H9 (cell line): ENCODE measurements at regions not wholly inside any gene's neighbourhood (a gene's known extent, or its start where the extent isn't known, plus 50 kb on each side); places are given as distances from the start of the nearest gene placed in this dataset.

Source experiments
- DNase-seq: peaks from one replicate; pipeline ENCODE4 v3.0.0-alpha.2; 2017
- H2AFZ ChIP-seq: one replicate; pipeline ENCODE4 v1.6.1; 2013; ENCODE audit warnings: mild to moderate bottlenecking, low read length, control low read depth, moderate library complexity
- H2AK5ac ChIP-seq: 2 replicates; pipeline ENCODE4 v1.6.1; 2013; ENCODE audit warnings: low read length, control low read depth, mixed read lengths; ENCODE audit not compliant: insufficient read length
- H2BK120ac ChIP-seq: one replicate; pipeline ENCODE4 v1.6.1; 2013; ENCODE audit warnings: low read depth, mild to moderate bottlenecking, low read length, control low read depth, inconsistent platforms; ENCODE audit not compliant: poor library complexity, severe bottlenecking
- H2BK12ac ChIP-seq: 2 replicates; pipeline ENCODE4 v1.6.1; 2013; ENCODE audit warnings: low read length, control low read depth, mixed read lengths, low read depth; ENCODE audit not compliant: insufficient read length
- H2BK15ac ChIP-seq: 2 replicates; pipeline ENCODE4 v1.6.1; 2013; ENCODE audit warnings: low read depth, low read length, control low read depth
- H2BK20ac ChIP-seq: one replicate; pipeline ENCODE4 v1.6.1; 2013; ENCODE audit warnings: low read depth, mild to moderate bottlenecking, low read length, control low read depth, inconsistent platforms; ENCODE audit not compliant: poor library complexity, severe bottlenecking
- H2BK5ac ChIP-seq: 2 replicates; pipeline ENCODE4 v1.6.1; 2013; ENCODE audit warnings: low read length, control low read depth, mixed read lengths; ENCODE audit not compliant: insufficient read length
- H3K14ac ChIP-seq: 2 replicates; pipeline ENCODE4 v1.6.1; 2013; ENCODE audit warnings: low read length, control low read depth; ENCODE audit not compliant: insufficient read depth
- H3K18ac ChIP-seq: 2 replicates; pipeline ENCODE4 v1.6.1; 2013; ENCODE audit warnings: low read depth, mild to moderate bottlenecking, mixed read lengths, low read length, control low read depth; ENCODE audit not compliant: insufficient read length
- H3K23ac ChIP-seq: 2 replicates; pipeline ENCODE4 v1.6.1; 2013; ENCODE audit warnings: low read length, control low read depth, mixed read lengths, low read depth; ENCODE audit not compliant: insufficient read length
- H3K23me2 ChIP-seq: 2 replicates; pipeline ENCODE4 v1.6.1; 2013; ENCODE audit warnings: low read depth, mild to moderate bottlenecking, mixed read lengths, low read length, control low read depth; ENCODE audit not compliant: insufficient read length, poor library complexity, severe bottlenecking
- H3K27ac ChIP-seq: 2 replicates; pipeline ENCODE4 v1.5.1; 2013; ENCODE audit warnings: low read length, control low read depth, mixed read lengths, low read depth; ENCODE audit not compliant: insufficient read length
- H3K27me3 ChIP-seq: 2 replicates; pipeline ENCODE4 v1.6.1; 2013; ENCODE audit warnings: low read length, control low read depth, inconsistent platforms; ENCODE audit not compliant: insufficient read depth
- H3K4ac ChIP-seq: 2 replicates; pipeline ENCODE4 v1.6.1; 2013; ENCODE audit warnings: low read depth, mild to moderate bottlenecking, control low read depth, inconsistent platforms, low read length, moderate library complexity
- H3K4me1 ChIP-seq: 2 replicates; pipeline ENCODE4 v1.6.1; 2013; ENCODE audit warnings: low read length, control low read depth, inconsistent platforms; ENCODE audit not compliant: insufficient read depth
- H3K4me2 ChIP-seq: 2 replicates; pipeline ENCODE4 v1.6.1; 2013; ENCODE audit warnings: low read length, control low read depth, mixed read lengths; ENCODE audit not compliant: insufficient read length, insufficient read depth
- H3K56ac ChIP-seq: 2 replicates; pipeline ENCODE4 v1.6.1; 2013; ENCODE audit warnings: low read depth, mild to moderate bottlenecking, mixed read lengths, low read length, control low read depth; ENCODE audit not compliant: insufficient read length
- H3K79me1 ChIP-seq: 2 replicates; pipeline ENCODE4 v1.6.1; 2013; ENCODE audit warnings: low read depth, mild to moderate bottlenecking, moderate library complexity, low read length, control low read depth, inconsistent platforms; ENCODE audit not compliant: insufficient read depth, poor library complexity, severe bottlenecking
- H3K79me2 ChIP-seq: 2 replicates; pipeline ENCODE4 v1.6.1; 2013; ENCODE audit warnings: low read length, control low read depth, inconsistent platforms; ENCODE audit not compliant: insufficient read depth
- H3K9ac ChIP-seq: 2 replicates; pipeline ENCODE4 v1.6.1; 2013; ENCODE audit warnings: low read length, control low read depth, mixed read lengths; ENCODE audit not compliant: insufficient read length; ENCODE audit errors: extremely low read depth
- H3K9me3 ChIP-seq: one replicate; pipeline ENCODE4 v1.6.1; 2013; ENCODE audit warnings: low read depth, low read length, inconsistent platforms; ENCODE audit not compliant: control insufficient read depth
- H3T11ph ChIP-seq: one replicate; pipeline ENCODE4 v1.6.1; 2013; ENCODE audit warnings: mild to moderate bottlenecking, low read length, control low read depth, inconsistent platforms
- H4K20me1 ChIP-seq: one replicate; pipeline ENCODE4 v1.6.1; 2013; ENCODE audit not compliant: control insufficient read depth, insufficient read length, insufficient read depth
- H4K5ac ChIP-seq: 2 replicates; pipeline ENCODE4 v1.6.1; 2013; ENCODE audit warnings: low read depth, mild to moderate bottlenecking, mixed read lengths, low read length, control low read depth; ENCODE audit not compliant: insufficient read length
- H4K8ac ChIP-seq: replicated peaks from 2 replicates; pipeline ENCODE4 v1.6.1; 2013; ENCODE audit warnings: low read length, control low read depth, mixed read lengths, low read depth; ENCODE audit not compliant: insufficient read length
- H4K91ac ChIP-seq: 2 replicates; pipeline ENCODE4 v1.6.1; 2013; ENCODE audit warnings: low read depth, mild to moderate bottlenecking, moderate library complexity, mixed read lengths, low read length, control low read depth; ENCODE audit not compliant: insufficient read length
- H3K27ac Mint-ChIP-seq, 3 experiments: 2 replicates in 2 of 3; 3 replicates in 1 of 3; pipeline ENCODE4 v1.8.0; 2020 to 2021; ENCODE audit warnings: mixed read lengths in 3 of 3, mild to moderate bottlenecking in 1 of 3, moderate library complexity in 1 of 3
- H3K27me3 Mint-ChIP-seq: 2 replicates; pipeline ENCODE4 v1.8.0; 2021; ENCODE audit warnings: low read depth, mild to moderate bottlenecking, moderate library complexity, mixed read lengths
- H3K36me3 Mint-ChIP-seq, 3 experiments: 2 replicates in 2 of 3; 3 replicates in 1 of 3; pipeline ENCODE4 v1.8.0; 2020 to 2021; ENCODE audit warnings: low read depth in 3 of 3, mixed read lengths in 3 of 3; ENCODE audit not compliant: insufficient read depth in 1 of 3
- H3K4me1 Mint-ChIP-seq, 2 experiments: 2 replicates each; pipeline ENCODE4 v1.8.0; 2020; ENCODE audit warnings: mixed read lengths in 2 of 2
- H3K4me3 Mint-ChIP-seq, 2 experiments: 2 replicates in 1 of 2; 3 replicates in 1 of 2; pipeline ENCODE4 v1.8.0; 2020 to 2021; ENCODE audit warnings: mild to moderate bottlenecking in 2 of 2, mixed read lengths in 2 of 2, moderate library complexity in 1 of 2
- H3K9me3 Mint-ChIP-seq, 2 experiments: 2 replicates in 1 of 2; 3 replicates in 1 of 2; pipeline ENCODE4 v1.8.0; 2020; ENCODE audit warnings: mild to moderate bottlenecking in 2 of 2, mixed read lengths in 2 of 2, moderate library complexity in 1 of 2
- CTCF ChIP-seq: fragments of 200-600 bp; sonication (generic); conservative IDR thresholded peaks from 3 replicates; pipeline ENCODE4 v1.8.0; 2021; ENCODE audit warnings: antibody characterized with exemption, mild to moderate bottlenecking
- WGBS: extraction: QIAGEN DNeasy Blood & Tissue Kit; methylation state at CpG from one replicate; pipeline ENCODE4 v1.1.7; 2013; ENCODE audit warnings: missing lambda C conversion rate, low lambda C conversion rate, mixed read lengths; ENCODE audit not compliant: insufficient read length; ENCODE audit errors: extremely low coverage; 5-methylcytosine and 5-hydroxymethylcytosine counted together

- Histone ChIP-seq H3K56ac (no peak overlapping the region), H3K79me2 (no peaks in the 10 kb centered on the region), H3K23ac (no peak overlapping the region), H3K4me2 (no peak overlapping the region), H4K8ac (no peak overlapping the region), H2BK120ac (no peak overlapping the region), H3K27me3 (no peaks in the 10 kb centered on the region), H3K79me1 (no peaks in the 10 kb centered on the region), H2AFZ (no peak overlapping the region), H3K9me3 (no peaks in the 10 kb centered on the region), H3K4ac (no peak overlapping the region), H3K4me1 (no peaks in the 10 kb centered on the region), H2AK5ac (no peak overlapping the region), H3K18ac (no peak overlapping the region), H4K20me1 (no peaks in the 10 kb centered on the region), H3K27ac (no peak overlapping the region), H3K9ac (no peak overlapping the region), H2BK5ac (no peak overlapping the region), H3K14ac (no peak overlapping the region), H4K91ac (no peak overlapping the region), H2BK15ac (no peak overlapping the region), H4K5ac (no peak overlapping the region), H2BK20ac (no peak overlapping the region), H2BK12ac (no peak overlapping the region), H3T11ph (no peak overlapping the region), H3K23me2 (no peaks in the 10 kb centered on the region)
- WGBS: no CpG with 5 or more reads among the region's 8 CpGs
- Mint-ChIP-seq H3K4me1 (peaks cover 16 to 25% of the 10 kb centered on the region in 2 experiments), H3K27ac (peak overlapping the region in 1 of 3 experiments; percentile 68; a peak in 2 of 7 replicates), H3K4me3 (no peak overlapping the region), H3K27me3 (peaks cover 5% of the 10 kb centered on the region), H3K9me3 (no peaks in the 10 kb centered on the region), H3K36me3 (no peaks in the 10 kb centered on the region; a peak in 1 of 7 replicates)
- TF ChIP-seq CTCF: no peak
- DNase-seq: no peak
Measured at GRCh38 chr10:78436706-78437406, 403.2 kb downstream of the RPS24 start.
